Karpas-422 (cell line): ENCODE measurements at regions not wholly inside any gene's neighbourhood (a gene's known extent, or its start where the extent isn't known, plus 50 kb on each side); places are given as distances from the start of the nearest gene placed in this dataset.

Experiments
- DNase-seq: peaks from one replicate; pipeline ENCODE4 v3.0.0-alpha.2; 2015
- H2AFZ ChIP-seq: fragments of 200-600 bp; sonication (generic); 2 replicates; pipeline ENCODE4 v1.6.1; 2014; ENCODE audit warnings: antibody characterized with exemption, low read length, mixed read lengths
- H3K27ac ChIP-seq: fragments of 200-600 bp; sonication (generic); 2 replicates; pipeline ENCODE4 v1.5.1; 2014; ENCODE audit warnings: mild to moderate bottlenecking, low read length, moderate library complexity
- H3K27me3 ChIP-seq: fragments of 200-600 bp; sonication (generic); 2 replicates; pipeline ENCODE4 v1.6.1; 2014; ENCODE audit warnings: low read length, mixed read lengths
- H3K36me3 ChIP-seq: fragments of 200-600 bp; sonication (generic); 2 replicates; pipeline ENCODE4 v1.6.1; 2014; ENCODE audit warnings: low read length, mixed read lengths; ENCODE audit not compliant: insufficient read depth
- H3K4me1 ChIP-seq: fragments of 200-600 bp; sonication (generic); 2 replicates; pipeline ENCODE4 v1.6.1; 2014; ENCODE audit warnings: mild to moderate bottlenecking, low read length, mixed read lengths
- H3K4me2 ChIP-seq: fragments of 200-600 bp; sonication (generic); 2 replicates; pipeline ENCODE4 v1.6.1; 2014; ENCODE audit warnings: low read length, low read depth, mild to moderate bottlenecking; ENCODE audit not compliant: poor library complexity, severe bottlenecking
- H3K4me3 ChIP-seq: fragments of 200-600 bp; sonication (generic); 2 replicates; pipeline ENCODE4 v1.5.1; 2014; ENCODE audit warnings: mild to moderate bottlenecking, antibody characterized with exemption, low read length, mixed read lengths
- H3K79me2 ChIP-seq: fragments of 200-600 bp; sonication (generic); 2 replicates; pipeline ENCODE4 v1.6.1; 2014; ENCODE audit warnings: mild to moderate bottlenecking, low read length, mixed read lengths
- H3K9ac ChIP-seq: fragments of 200-600 bp; sonication (generic); 2 replicates; pipeline ENCODE4 v1.6.0; 2014; ENCODE audit warnings: low read length
- H3K9me2 ChIP-seq: fragments of 200-600 bp; sonication (generic), shearing (Covaris generic); replicated peaks from 2 replicates; pipeline ENCODE4 v1.6.0; 2014; ENCODE audit warnings: mild to moderate bottlenecking, low read length, moderate library complexity; ENCODE audit not compliant: insufficient read depth
- H3K9me3 ChIP-seq: fragments of 300-700, 200-600 bp; sonication (generic); 2 replicates; pipeline ENCODE4 v1.6.1; 2014; ENCODE audit warnings: low read length, mixed read lengths
- H4K20me1 ChIP-seq: fragments of 200-600 bp; sonication (generic); 2 replicates; pipeline ENCODE4 v1.6.1; 2014; ENCODE audit warnings: mild to moderate bottlenecking, antibody characterized with exemption, low read length, low read depth; ENCODE audit not compliant: insufficient read depth

DNA sequence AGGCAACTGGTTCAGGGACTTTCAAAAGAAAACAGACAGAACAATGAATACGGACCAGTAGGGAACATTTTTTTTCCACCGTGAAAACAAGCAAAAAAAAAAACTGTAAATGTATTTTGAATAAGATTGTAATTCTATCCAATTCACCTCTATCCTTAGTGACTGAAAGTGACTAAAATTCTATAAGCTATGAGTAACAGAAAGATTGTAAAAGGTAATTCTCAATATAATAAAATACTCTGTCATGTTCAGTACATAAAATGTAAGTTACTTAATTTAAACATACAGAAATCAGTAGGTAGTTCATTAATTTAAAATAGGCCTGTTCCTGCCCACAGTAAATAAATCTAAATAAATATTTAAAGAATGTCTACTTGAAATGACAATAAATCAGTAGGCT, 368.2 kb upstream of the ARHGEF26 start:
- Histone ChIP-seq H3K9me2 (no peaks in the 10 kb centered on the region), H3K9me3 (no peaks in the 10 kb centered on the region), H3K36me3 (no peaks in the 10 kb centered on the region), H3K27ac (no peak overlapping the region), H3K4me1 (no peaks in the 10 kb centered on the region), H3K9ac (no peak overlapping the region), H2AFZ (no peak overlapping the region), H3K79me2 (no peaks in the 10 kb centered on the region), H3K4me3 (no peak overlapping the region), H3K4me2 (no peak overlapping the region), H4K20me1 (no peaks in the 10 kb centered on the region), H3K27me3 (no peaks in the 10 kb centered on the region)
- DNase-seq: no peak

DNA sequence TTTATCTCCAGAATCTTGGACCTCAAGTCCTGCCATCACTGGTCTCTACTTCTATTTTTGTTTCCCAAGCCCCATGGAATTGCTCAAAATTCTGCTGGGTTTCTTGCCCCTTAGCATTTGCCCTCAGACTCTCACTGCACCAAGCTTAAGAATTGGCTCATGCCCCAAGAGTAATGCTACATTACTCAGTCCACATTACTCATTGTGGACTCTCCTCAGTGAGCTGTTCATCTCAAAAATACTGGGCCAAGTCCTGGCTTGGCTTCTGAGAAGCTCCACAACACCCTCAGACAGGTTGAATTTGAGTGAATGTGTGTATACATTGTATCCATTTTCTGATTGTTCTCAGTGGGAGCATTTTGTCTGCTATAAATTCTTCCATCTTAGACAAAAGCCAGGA, 364.4 kb upstream of the ARHGEF26 start:
- DNase-seq: no peak
- Histone ChIP-seq H3K9me2 (no peaks in the 10 kb centered on the region), H3K36me3 (no peaks in the 10 kb centered on the region), H3K9ac (no peak overlapping the region), H3K4me2 (no peak overlapping the region), H2AFZ (no peak overlapping the region), H3K4me3 (no peak overlapping the region), H4K20me1 (no peaks in the 10 kb centered on the region), H3K9me3 (no peaks in the 10 kb centered on the region), H3K79me2 (no peaks in the 10 kb centered on the region), H3K27ac (no peak overlapping the region), H3K27me3 (no peaks in the 10 kb centered on the region), H3K4me1 (no peaks in the 10 kb centered on the region)

DNA sequence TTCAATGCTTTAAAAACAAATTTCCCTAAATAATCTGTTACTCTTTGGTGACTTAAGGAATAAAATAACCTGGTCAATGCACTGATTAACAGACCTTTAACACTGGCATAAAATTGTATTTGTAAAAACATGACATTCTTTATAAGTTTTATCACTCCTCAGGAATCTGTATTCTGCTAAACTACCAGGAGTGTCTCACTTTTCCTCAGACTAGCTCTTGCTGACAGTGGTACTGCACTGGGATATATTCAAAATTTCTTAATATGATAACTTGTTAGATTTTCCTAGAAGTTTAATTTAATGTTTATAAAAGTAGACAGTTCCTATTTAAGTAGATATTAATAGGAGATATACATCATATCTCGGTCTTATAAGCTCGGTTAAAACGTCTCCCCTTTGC, 363.4 kb upstream of the ARHGEF26 start:
- H3K4me2 ChIP-seq: no peak overlapping the region

DNA sequence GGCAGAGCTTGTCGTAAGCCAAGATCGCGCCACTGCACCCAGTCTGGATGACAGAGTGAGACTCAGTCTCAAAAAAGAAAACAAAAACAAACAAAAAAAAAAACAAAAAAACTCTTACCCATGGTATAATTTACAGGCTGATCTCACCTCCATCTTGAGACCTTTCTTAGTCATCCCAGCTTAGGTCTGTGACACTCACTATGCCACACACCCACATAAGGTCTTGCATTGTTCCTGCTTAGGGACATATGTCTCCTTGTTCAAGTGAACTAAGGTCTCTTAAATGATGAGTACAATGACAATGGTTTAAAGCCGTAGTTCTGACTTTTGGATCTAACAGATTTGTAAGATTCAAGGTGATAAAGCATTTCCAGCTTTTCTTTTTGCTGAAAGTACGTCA, 360.2 kb upstream of the ARHGEF26 start:
- H3K36me3 ChIP-seq: no peaks in the 10 kb centered on the region
- H4K20me1 ChIP-seq: no peaks in the 10 kb centered on the region
- H3K27me3 ChIP-seq: no peaks in the 10 kb centered on the region
- no peaks in the 10 kb centered on the region for H3K4me1 ChIP-seq
- H3K9ac ChIP-seq: no peak overlapping the region
- no peaks in the 10 kb centered on the region for H3K79me2 ChIP-seq
- no peaks in the 10 kb centered on the region for H3K9me2 ChIP-seq
- no peak overlapping the region for H3K27ac ChIP-seq
- no peaks in the 10 kb centered on the region for H3K9me3 ChIP-seq
- H3K4me2 ChIP-seq: no peak overlapping the region
- H3K4me3 ChIP-seq: no peak overlapping the region
- no peak for DNase-seq
- no peak overlapping the region for H2AFZ ChIP-seq

More for the DNA sequence above, 363.4 kb upstream of the ARHGEF26 start:
- Histone ChIP-seq H3K9me2 (no peaks in the 10 kb centered on the region), H4K20me1 (no peaks in the 10 kb centered on the region), H3K4me1 (no peaks in the 10 kb centered on the region), H3K79me2 (no peaks in the 10 kb centered on the region), H3K27me3 (no peaks in the 10 kb centered on the region), H3K36me3 (no peaks in the 10 kb centered on the region), H3K4me3 (no peak overlapping the region), H3K9me3 (no peaks in the 10 kb centered on the region), H3K9ac (no peak overlapping the region), H3K27ac (no peak overlapping the region), H2AFZ (no peak overlapping the region)
- no peak for DNase-seq

DNA sequence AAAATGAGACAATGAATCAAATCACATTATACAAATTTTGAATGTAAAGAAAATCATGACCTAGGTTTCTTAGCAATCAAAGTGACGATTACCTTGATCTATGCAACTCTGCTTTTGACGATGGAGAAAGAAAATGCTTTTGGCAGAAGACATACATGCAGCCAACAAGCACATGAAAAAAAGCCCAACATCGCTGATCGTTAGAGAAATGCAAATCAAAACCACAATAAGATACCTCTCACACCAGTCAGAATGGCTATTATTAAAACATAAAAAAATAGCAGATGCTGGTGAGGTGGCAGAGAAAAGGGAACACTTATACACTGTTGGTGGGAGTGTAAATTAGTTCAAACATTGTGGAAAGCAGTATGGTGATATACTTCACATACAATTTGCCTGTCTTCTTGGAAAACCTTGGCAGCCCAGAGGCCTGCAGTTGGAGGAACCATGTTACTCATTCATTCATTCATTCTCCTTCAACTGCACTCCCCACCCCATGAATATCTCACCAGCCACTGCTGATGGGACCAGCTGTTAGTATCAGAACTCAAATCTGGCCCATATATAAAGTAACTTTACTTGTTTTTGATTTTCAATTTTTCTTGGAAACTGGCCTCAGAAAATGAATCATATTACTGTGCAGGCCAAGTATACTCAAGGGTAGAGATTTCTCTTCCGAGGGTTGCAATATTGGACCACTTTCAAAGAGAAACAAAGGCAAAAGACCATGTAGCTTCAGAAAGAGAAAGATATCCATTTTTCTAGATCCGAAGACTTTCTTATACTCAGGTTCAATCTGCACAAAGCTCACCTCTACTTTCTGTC, 358.6 kb upstream of the ARHGEF26 start:
- H3K27ac ChIP-seq: no peak overlapping the region
- H3K9ac ChIP-seq: no peak overlapping the region
- no peak for DNase-seq

DNA sequence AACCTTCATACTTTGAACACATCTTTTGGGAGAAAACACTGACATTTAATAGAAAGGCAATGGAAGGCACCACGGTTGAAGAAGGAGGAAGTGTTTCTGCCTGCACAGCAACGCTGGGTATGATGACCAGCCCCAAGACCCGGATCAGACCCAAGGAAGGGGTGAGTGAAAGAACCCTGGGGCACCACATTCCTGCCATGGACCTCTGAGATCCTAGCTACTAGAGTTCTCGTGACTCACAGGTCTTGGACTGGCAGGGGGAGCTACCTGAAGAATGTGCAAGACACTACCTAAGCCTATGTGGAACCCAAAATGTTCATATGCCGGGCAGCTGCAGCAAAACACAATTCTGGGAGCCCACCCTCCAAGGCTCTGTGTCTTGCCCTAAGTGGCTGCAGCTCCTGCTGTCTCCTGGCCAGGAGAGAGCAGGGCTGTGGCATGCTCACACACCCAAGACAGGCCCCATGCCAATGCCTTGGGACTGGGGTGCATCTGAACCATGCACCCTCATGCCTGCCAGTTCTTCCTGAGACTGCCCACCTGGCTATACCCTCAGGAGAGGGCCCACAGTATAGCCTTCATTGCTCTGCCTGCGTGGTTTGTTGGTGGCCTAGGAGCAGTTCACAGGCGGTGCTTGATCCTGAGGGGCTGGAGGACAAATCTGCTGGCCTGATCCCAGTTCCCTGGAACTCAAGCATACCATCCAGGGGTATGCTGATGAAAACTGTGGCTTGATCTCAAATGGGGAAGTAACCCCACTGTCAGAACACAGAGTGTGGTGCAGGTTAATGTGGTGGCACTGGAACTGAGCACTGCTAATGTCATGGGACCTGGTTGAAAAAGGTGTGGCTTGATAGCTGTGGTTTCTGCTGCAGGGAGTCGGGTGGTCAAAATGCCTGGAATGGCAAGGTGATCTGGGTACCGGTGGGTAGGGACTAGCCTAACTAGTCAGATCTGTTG, 353.3 kb upstream of the ARHGEF26 start:
- Histone ChIP-seq H3K4me2 (no peak overlapping the region), H3K27me3 (no peaks in the 10 kb centered on the region), H4K20me1 (no peaks in the 10 kb centered on the region), H3K79me2 (no peaks in the 10 kb centered on the region), H3K4me3 (no peak overlapping the region), H3K9me3 (peaks cover 12% of the 10 kb centered on the region; the same call in 1 of the 2 replicates), H3K4me1 (no peaks in the 10 kb centered on the region), H3K9ac (no peak overlapping the region), H2AFZ (no peak overlapping the region), H3K27ac (no peak overlapping the region), H3K9me2 (no peaks in the 10 kb centered on the region), H3K36me3 (no peaks in the 10 kb centered on the region)
- no peak for DNase-seq

More for the DNA sequence above, 358.6 kb upstream of the ARHGEF26 start:
- Histone ChIP-seq H2AFZ (no peak overlapping the region), H3K79me2 (no peaks in the 10 kb centered on the region), H3K9me2 (no peaks in the 10 kb centered on the region), H3K9me3 (no peaks in the 10 kb centered on the region), H4K20me1 (no peaks in the 10 kb centered on the region), H3K4me1 (no peaks in the 10 kb centered on the region), H3K4me2 (no peak overlapping the region), H3K27me3 (no peaks in the 10 kb centered on the region), H3K4me3 (no peak overlapping the region), H3K36me3 (no peaks in the 10 kb centered on the region)

DNA sequence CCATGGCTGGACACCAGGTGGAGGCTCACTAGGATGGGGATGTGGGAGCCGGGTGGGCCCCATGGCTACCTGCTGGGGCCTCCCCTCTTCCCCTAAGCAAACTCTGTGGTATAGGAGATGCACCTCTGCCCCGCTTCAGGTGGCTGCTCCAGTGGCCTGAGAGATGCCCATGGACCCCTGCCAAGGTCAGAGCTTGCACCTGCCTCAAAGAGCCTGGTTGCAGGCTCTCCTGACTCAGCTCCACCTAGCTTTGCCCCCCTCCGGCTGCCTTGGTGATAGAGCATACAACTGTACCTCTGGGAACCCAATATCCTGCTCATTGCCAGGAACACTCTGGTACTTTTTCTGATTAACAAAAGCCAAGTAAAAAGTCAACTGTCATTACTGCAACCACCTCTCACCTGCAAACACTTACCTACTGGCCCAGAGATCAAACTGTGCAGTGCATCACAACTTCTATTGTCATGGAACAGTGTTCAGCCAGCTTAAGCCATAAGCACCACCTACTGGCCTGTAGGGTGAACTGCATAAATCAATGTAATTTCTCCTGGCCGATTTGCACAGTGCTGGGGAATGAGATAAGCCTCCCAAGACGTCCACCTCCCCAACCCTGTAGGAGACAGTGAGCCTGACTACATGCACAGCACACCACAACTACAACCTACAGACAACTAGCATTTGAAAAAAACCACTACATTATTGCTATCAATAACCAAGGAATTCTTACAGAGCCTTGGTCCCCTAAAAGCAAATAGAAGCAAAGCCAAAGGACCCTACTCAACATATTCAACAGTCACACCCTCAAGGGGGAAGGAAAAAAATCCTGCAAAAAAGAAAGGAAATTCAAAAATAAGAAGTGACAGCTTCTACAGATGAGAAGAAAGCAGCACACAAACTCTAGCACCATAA, 352.4 kb upstream of the ARHGEF26 start:
- no peak overlapping the region for H3K4me2 ChIP-seq
- H4K20me1 ChIP-seq: no peaks in the 10 kb centered on the region
- H3K79me2 ChIP-seq: no peaks in the 10 kb centered on the region
- H3K27ac ChIP-seq: no peak overlapping the region
- H2AFZ ChIP-seq: no peak overlapping the region
- no peaks in the 10 kb centered on the region for H3K36me3 ChIP-seq
- no peaks in the 10 kb centered on the region for H3K27me3 ChIP-seq
- no peaks in the 10 kb centered on the region for H3K4me1 ChIP-seq
- DNase-seq: peak; percentile 76
- no peak overlapping the region for H3K9ac ChIP-seq
- H3K9me3 ChIP-seq: peaks cover 12% of the 10 kb centered on the region; the same call in 1 of the 2 replicates
- no peak overlapping the region for H3K4me3 ChIP-seq
- no peaks in the 10 kb centered on the region for H3K9me2 ChIP-seq
